HEK293 (cell line): ENCODE measurements at regions not wholly inside any gene's neighbourhood (a gene's known extent, or its start where the extent isn't known, plus 50 kb on each side); places are given as distances from the start of the nearest gene placed in this dataset.

Experiments
- CTCF ChIA-PET: fragments of 350-600 bp; formaldehyde crosslinking; extraction: SDS; loops from one replicate; lab custom pipeline; 2021; ENCODE audit warnings: antibody characterized with exemption; lab: Yijun Ruan, JAX
- POLR2A ChIA-PET: fragments of 300-600 bp; formaldehyde crosslinking; extraction: SDS; loops from one replicate; lab custom pipeline; 2020; ENCODE audit warnings: antibody characterized with exemption, inconsistent platforms; lab: Yijun Ruan, JAX
- H3K27ac ChIP-seq: fragments of 200-500 bp; sonication (Bioruptor generic); 2 replicates; pipeline ENCODE4 v1.5.1; 2014; ENCODE audit warnings: low read depth, low read length, control low read depth, inconsistent platforms; ENCODE audit errors: extremely low read depth
- H3K36me3 ChIP-seq, 2 experiments: fragments of 200-500 bp in 1 of 2; sonication (Bioruptor generic) in 1 of 2; 1 replicate in 1 of 2; 2 replicates in 1 of 2; pipeline ENCODE4 v1.5.1; 2014 to 2017; ENCODE audit warnings: inconsistent platforms in 2 of 2, low read length in 2 of 2; ENCODE audit not compliant: control insufficient read depth in 2 of 2, insufficient read depth in 1 of 2
- H3K4me1 ChIP-seq: fragments of 200-500 bp; sonication (Bioruptor generic); 2 replicates; pipeline ENCODE4 v1.5.1; 2014; ENCODE audit warnings: mild to moderate bottlenecking, low read length, inconsistent platforms; ENCODE audit not compliant: control insufficient read depth, insufficient read depth
- H3K4me3 ChIP-seq: 2 replicates; pipeline ENCODE4 v1.5.1; 2011; ENCODE audit warnings: low read depth, mild to moderate bottlenecking, control low read depth, low read length, moderate library complexity
- H3K9me3 ChIP-seq: fragments of 200-500 bp; sonication (Bioruptor generic); 2 replicates; pipeline ENCODE4 v1.5.1; 2014; ENCODE audit warnings: low read depth, low read length, inconsistent platforms; ENCODE audit not compliant: control insufficient read depth, insufficient read depth
- GLIS2 ChIP-seq: fragments of 450-650 bp; formaldehyde crosslinking; IDR thresholded peaks from 2 replicates; pipeline ENCODE4 v1.5.1; 2016; ENCODE audit warnings: missing biosample characterization, missing genetic modification characterization
- HOXA7 ChIP-seq: sonication (generic); formaldehyde crosslinking; IDR thresholded peaks from 2 replicates; pipeline ENCODE4 v1.8.1; 2022; ENCODE audit warnings: missing genetic modification reagents, borderline replicate concordance
- KLF8 ChIP-seq: fragments of 450-650 bp; formaldehyde crosslinking; IDR thresholded peaks from 2 replicates; pipeline ENCODE4 v1.5.1; 2016; ENCODE audit warnings: missing biosample characterization, missing genetic modification characterization
- PRDM6 ChIP-seq: fragments of 450-650 bp; formaldehyde crosslinking; IDR thresholded peaks from 2 replicates; pipeline ENCODE4 v1.5.1; 2017; ENCODE audit warnings: missing biosample characterization, missing genetic modification characterization
- SCRT2 ChIP-seq: fragments of 450-650 bp; formaldehyde crosslinking; IDR thresholded peaks from 2 replicates; pipeline ENCODE4 v1.5.1; 2016; ENCODE audit warnings: missing biosample characterization, missing genetic modification characterization
- SP2 ChIP-seq: fragments of 450-650 bp; formaldehyde crosslinking; IDR thresholded peaks from 2 replicates; pipeline ENCODE4 v1.5.1; 2016; ENCODE audit warnings: missing biosample characterization, missing genetic modification characterization
- ZNF146 ChIP-seq: fragments of 450-650 bp; formaldehyde crosslinking; IDR thresholded peaks from 2 replicates; pipeline ENCODE4 v1.5.1; 2016; ENCODE audit warnings: missing biosample characterization, missing genetic modification characterization
- ZNF202 ChIP-seq: fragments of 450-650 bp; formaldehyde crosslinking; IDR thresholded peaks from 2 replicates; pipeline ENCODE4 v1.5.1; 2016; ENCODE audit warnings: missing biosample characterization, missing genetic modification characterization, borderline replicate concordance
- ZNF221 ChIP-seq: fragments of 450-650 bp; formaldehyde crosslinking; IDR thresholded peaks from 2 replicates; pipeline ENCODE4 v1.5.1; 2017; ENCODE audit warnings: missing biosample characterization, missing genetic modification characterization, borderline replicate concordance
- ZNF274 ChIP-seq, 2 experiments: fragments of 200-500 bp in 1 of 2; fragments of 450-650 bp in 1 of 2; sonication (Bioruptor generic) in 1 of 2; formaldehyde crosslinking in 1 of 2; IDR thresholded peaks; 2 replicates each; pipeline versions ENCODE4 v1.5.1 to v1.6.1; 2014 to 2016; ENCODE audit warnings: borderline replicate concordance in 1 of 2, inconsistent platforms in 1 of 2, low read length in 1 of 2, missing biosample characterization in 1 of 2, missing genetic modification characterization in 1 of 2
- ZNF335 ChIP-seq: fragments of 450-650 bp; formaldehyde crosslinking; conservative IDR thresholded peaks from 2 replicates; pipeline ENCODE4 v1.5.1; 2016; ENCODE audit warnings: missing biosample characterization, missing genetic modification characterization
- ZNF366 ChIP-seq: fragments of 450-650 bp; formaldehyde crosslinking; conservative IDR thresholded peaks from 2 replicates; pipeline ENCODE4 v1.5.1; 2016; ENCODE audit warnings: missing biosample characterization, missing genetic modification characterization
- ZNF670 ChIP-seq: fragments of 450-650 bp; formaldehyde crosslinking; IDR thresholded peaks from 2 replicates; pipeline ENCODE4 v1.5.1; 2016; ENCODE audit warnings: missing biosample characterization, missing genetic modification characterization, low read depth
- ZNF776 ChIP-seq: fragments of 450-650 bp; formaldehyde crosslinking; IDR thresholded peaks from 2 replicates; pipeline ENCODE4 v1.5.0; 2017; ENCODE audit warnings: missing biosample characterization, missing genetic modification characterization, borderline replicate concordance
- ZNF792 ChIP-seq: fragments of 450-650 bp; formaldehyde crosslinking; IDR thresholded peaks from 2 replicates; pipeline ENCODE4 v1.5.1; 2016; ENCODE audit warnings: missing biosample characterization, missing genetic modification characterization
- ZNF837 ChIP-seq: fragments of 450-650 bp; formaldehyde crosslinking; IDR thresholded peaks from 2 replicates; pipeline ENCODE4 v1.5.1; 2016; ENCODE audit warnings: missing biosample characterization, missing genetic modification characterization
- ZNF843 ChIP-seq: fragments of 450-650 bp; formaldehyde crosslinking; IDR thresholded peaks from 2 replicates; pipeline ENCODE4 v1.5.1; 2016; ENCODE audit warnings: missing biosample characterization, missing genetic modification characterization
- ZSCAN16 ChIP-seq: fragments of 450-650 bp; formaldehyde crosslinking; IDR thresholded peaks from 2 replicates; pipeline ENCODE4 v1.5.1; 2016; ENCODE audit warnings: missing biosample characterization, missing genetic modification characterization
- TF ChIP-seq, protein P1 (sequence below): fragments of 450-650 bp; formaldehyde crosslinking; IDR thresholded peaks from 2 replicates; pipeline ENCODE4 v1.5.1; 2017; ENCODE audit warnings: missing biosample characterization, mild to moderate bottlenecking, missing genetic modification characterization, moderate library complexity
- TF ChIP-seq, protein P2 (sequence below): fragments of 450-650 bp; formaldehyde crosslinking; IDR thresholded peaks from 2 replicates; pipeline ENCODE4 v1.5.1; 2016; ENCODE audit warnings: missing biosample characterization, missing genetic modification characterization, borderline replicate concordance

- peaks cover 12% of the 10 kb centered on the region for H3K4me1 ChIP-seq
- CTCF ChIA-PET: interaction anchor here (0.5 kb wide), 1 partner anchor 49 kb away, joined by 4 read pairs; no protein-coding TSS in a partner anchor
- no peak overlapping the region for H3K4me3 ChIP-seq
- H3K27ac ChIP-seq: no peak overlapping the region
- H3K36me3 ChIP-seq: no peaks in the 10 kb centered on the region
- TF ChIP-seq SP2 (tag by site-specific recombination) (no peak), ZNF335 (tag by site-specific recombination) (no peak), HOXA7 (no peak), ZSCAN16 (tag by site-specific recombination) (no peak)
- TF ChIP-seq, all 188 proteins: peak for 0
- H3K9me3 ChIP-seq: no peaks in the 10 kb centered on the region
- POLR2A ChIA-PET: no interaction called here
These were observed 94.7 kb upstream of the L3MBTL4 start for GRCh38 chr18:6509417-6509816.

GRCh38 chr18:6509832-6510231 is 95.1 kb upstream of the L3MBTL4 start:
- CTCF ChIA-PET: interaction anchor here (0.5 to 0.7 kb wide), 2 partner anchors 49 to 1397 kb away, joined by 3 to 4 read pairs; no protein-coding TSS in a partner anchor

DNA sequence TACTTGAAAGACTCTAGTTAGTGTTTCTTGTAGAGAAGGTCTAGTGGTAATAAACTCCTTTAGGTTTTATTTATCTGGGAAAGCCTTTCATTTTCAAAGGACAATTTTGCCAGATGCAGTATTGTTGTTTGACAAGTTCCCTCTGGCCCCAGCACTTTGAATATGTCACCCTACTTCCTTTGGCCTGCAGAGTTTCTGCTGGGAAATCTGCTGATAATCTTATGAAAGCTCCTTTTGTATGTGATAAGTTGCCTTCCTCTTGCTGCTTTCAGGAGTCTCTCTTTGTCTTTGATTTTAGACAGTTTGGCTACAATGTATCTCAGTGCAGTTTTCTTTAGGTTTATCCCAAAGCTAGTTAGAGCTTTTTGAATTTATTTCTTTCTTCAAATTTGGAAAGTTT is 106.2 kb upstream of the L3MBTL4 start:
- Histone ChIP-seq H3K4me1 (no peaks in the 10 kb centered on the region), H3K36me3 (no peaks in the 10 kb centered on the region), H3K4me3 (no peak overlapping the region), H3K27ac (no peak overlapping the region), H3K9me3 (no peaks in the 10 kb centered on the region)
- POLR2A ChIA-PET: no interaction called here
- CTCF ChIA-PET: interaction anchor here (0.5 to 4.3 kb wide), 19 partner anchors 9 to 870 kb away, joined by 3 to 20 read pairs (median 5); no protein-coding TSS in a partner anchor
- TF ChIP-seq, protein P1, sequence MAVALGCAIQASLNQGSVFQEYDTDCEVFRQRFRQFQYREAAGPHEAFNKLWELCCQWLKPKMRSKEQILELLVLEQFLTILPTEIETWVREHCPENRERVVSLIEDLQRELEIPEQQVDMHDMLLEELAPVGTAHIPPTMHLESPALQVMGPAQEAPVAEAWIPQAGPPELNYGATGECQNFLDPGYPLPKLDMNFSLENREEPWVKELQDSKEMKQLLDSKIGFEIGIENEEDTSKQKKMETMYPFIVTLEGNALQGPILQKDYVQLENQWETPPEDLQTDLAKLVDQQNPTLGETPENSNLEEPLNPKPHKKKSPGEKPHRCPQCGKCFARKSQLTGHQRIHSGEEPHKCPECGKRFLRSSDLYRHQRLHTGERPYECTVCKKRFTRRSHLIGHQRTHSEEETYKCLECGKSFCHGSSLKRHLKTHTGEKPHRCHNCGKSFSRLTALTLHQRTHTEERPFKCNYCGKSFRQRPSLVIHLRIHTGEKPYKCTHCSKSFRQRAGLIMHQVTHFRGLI (tag by site-specific recombination): no peak
- TF ChIP-seq ZNF670 (tag by site-specific recombination) (no peak), ZNF843 (tag by site-specific recombination) (no peak), ZNF146 (tag by site-specific recombination) (no peak), SCRT2 (tag by site-specific recombination) (no peak), ZNF792 (tag by site-specific recombination) (no peak), GLIS2 (tag by site-specific recombination) (no peak), KLF8 (no peak), ZNF202 (tag by site-specific recombination) (no peak), ZNF837 (tag by site-specific recombination) (no peak), ZNF274 (IDR thresholded peaks at IDR 0.05; ENCODE audit: low read length) (no peak), ZNF274 (tag by site-specific recombination; IDR thresholded peaks at IDR 0.05; ENCODE audit: borderline replicate concordance) (no peak)

More at GRCh38 chr18:6509832-6510231, 95.1 kb upstream of the L3MBTL4 start:
- POLR2A ChIA-PET: no interaction called here
- H3K9me3 ChIP-seq: no peaks in the 10 kb centered on the region
- H3K4me1 ChIP-seq: peaks cover 12% of the 10 kb centered on the region
- TF ChIP-seq, protein P2, sequence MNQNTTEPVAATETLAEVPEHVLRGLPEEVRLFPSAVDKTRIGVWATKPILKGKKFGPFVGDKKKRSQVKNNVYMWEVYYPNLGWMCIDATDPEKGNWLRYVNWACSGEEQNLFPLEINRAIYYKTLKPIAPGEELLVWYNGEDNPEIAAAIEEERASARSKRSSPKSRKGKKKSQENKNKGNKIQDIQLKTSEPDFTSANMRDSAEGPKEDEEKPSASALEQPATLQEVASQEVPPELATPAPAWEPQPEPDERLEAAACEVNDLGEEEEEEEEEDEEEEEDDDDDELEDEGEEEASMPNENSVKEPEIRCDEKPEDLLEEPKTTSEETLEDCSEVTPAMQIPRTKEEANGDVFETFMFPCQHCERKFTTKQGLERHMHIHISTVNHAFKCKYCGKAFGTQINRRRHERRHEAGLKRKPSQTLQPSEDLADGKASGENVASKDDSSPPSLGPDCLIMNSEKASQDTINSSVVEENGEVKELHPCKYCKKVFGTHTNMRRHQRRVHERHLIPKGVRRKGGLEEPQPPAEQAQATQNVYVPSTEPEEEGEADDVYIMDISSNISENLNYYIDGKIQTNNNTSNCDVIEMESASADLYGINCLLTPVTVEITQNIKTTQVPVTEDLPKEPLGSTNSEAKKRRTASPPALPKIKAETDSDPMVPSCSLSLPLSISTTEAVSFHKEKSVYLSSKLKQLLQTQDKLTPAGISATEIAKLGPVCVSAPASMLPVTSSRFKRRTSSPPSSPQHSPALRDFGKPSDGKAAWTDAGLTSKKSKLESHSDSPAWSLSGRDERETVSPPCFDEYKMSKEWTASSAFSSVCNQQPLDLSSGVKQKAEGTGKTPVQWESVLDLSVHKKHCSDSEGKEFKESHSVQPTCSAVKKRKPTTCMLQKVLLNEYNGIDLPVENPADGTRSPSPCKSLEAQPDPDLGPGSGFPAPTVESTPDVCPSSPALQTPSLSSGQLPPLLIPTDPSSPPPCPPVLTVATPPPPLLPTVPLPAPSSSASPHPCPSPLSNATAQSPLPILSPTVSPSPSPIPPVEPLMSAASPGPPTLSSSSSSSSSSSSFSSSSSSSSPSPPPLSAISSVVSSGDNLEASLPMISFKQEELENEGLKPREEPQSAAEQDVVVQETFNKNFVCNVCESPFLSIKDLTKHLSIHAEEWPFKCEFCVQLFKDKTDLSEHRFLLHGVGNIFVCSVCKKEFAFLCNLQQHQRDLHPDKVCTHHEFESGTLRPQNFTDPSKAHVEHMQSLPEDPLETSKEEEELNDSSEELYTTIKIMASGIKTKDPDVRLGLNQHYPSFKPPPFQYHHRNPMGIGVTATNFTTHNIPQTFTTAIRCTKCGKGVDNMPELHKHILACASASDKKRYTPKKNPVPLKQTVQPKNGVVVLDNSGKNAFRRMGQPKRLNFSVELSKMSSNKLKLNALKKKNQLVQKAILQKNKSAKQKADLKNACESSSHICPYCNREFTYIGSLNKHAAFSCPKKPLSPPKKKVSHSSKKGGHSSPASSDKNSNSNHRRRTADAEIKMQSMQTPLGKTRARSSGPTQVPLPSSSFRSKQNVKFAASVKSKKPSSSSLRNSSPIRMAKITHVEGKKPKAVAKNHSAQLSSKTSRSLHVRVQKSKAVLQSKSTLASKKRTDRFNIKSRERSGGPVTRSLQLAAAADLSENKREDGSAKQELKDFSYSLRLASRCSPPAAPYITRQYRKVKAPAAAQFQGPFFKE (tag by site-specific recombination): no peak
- no peak for TF ChIP-seq ZNF776 (tag by site-specific recombination)
- TF ChIP-seq PRDM6 (tag by site-specific recombination): peak; percentile 60; the same call in 1 of the 2 replicates
- no peak for TF ChIP-seq ZNF221 (tag by site-specific recombination)
- no peak for TF ChIP-seq ZNF366
- no peaks in the 10 kb centered on the region for H3K36me3 ChIP-seq
- no peak overlapping the region for H3K27ac ChIP-seq
- no peak overlapping the region for H3K4me3 ChIP-seq
